HUDEP-2 (cell line): ENCODE measurements at regions not wholly inside any gene's neighbourhood (a gene's known extent, or its start where the extent isn't known, plus 50 kb on each side); places are given as distances from the start of the nearest gene placed in this dataset.

ENCODE experiments used
- DNase-seq, 76 experiments: peaks; one replicate each; lab custom pipeline; 2025; ENCODE audit not compliant: unreplicated experiment in 76 of 76; lab: John Stamatoyannopoulos, UW

DNA sequence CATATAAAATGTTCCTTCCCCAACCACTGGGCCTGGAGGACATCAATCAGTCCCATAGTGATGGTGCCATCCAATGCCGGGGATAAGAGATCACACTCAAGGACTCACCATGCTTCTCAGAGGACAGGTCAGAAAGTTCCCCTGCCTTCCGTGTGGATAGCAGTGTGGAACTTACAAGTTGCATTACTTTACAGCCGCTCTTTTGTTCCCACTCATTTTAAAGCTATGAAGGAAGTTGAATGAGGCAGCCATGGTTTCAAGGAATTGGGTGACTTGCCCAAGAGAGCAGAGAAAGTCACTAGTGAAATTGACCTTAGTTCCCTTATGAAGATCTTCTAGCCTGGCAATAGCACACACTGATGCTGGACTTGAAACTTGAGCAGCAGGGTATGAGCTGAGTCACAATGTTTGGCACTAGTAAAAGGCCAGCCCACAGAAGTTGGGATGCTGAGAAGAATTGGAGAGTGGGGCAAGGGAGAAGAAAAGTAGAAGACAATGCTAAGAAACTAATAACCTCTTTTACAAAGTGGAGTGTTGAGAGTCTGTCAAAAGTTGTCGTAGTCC, 78.7 kb downstream of the CXCL12 start:
- no peak for DNase-seq

DNA sequence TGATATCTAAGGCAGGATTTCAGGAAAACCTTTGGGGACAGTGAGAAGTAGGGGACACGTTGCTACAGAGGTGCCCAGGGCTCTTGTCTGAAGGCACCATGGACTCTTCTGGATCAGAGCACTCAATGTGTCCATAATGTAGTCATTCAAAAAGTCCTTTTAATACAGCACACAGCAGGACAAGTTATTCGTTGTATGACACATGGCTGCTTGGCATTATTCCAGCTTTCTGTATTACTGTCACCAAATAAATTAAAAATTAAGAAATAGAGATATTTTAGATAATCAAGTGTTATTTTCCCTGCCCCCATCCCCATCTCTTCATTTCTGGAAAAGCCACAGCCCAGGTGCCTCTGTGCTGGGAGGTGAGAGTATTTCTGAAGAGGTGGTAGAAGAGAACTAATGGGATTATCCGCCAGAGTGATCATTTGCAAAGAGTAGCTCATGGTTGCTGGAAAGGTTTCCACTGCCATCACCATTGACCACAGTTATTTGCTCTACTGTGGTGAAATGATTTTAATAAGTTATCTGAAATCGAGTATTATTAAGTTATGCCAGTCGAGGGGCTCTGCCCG, 83.0 kb downstream of the CXCL12 start:
- no peak for DNase-seq

DNA sequence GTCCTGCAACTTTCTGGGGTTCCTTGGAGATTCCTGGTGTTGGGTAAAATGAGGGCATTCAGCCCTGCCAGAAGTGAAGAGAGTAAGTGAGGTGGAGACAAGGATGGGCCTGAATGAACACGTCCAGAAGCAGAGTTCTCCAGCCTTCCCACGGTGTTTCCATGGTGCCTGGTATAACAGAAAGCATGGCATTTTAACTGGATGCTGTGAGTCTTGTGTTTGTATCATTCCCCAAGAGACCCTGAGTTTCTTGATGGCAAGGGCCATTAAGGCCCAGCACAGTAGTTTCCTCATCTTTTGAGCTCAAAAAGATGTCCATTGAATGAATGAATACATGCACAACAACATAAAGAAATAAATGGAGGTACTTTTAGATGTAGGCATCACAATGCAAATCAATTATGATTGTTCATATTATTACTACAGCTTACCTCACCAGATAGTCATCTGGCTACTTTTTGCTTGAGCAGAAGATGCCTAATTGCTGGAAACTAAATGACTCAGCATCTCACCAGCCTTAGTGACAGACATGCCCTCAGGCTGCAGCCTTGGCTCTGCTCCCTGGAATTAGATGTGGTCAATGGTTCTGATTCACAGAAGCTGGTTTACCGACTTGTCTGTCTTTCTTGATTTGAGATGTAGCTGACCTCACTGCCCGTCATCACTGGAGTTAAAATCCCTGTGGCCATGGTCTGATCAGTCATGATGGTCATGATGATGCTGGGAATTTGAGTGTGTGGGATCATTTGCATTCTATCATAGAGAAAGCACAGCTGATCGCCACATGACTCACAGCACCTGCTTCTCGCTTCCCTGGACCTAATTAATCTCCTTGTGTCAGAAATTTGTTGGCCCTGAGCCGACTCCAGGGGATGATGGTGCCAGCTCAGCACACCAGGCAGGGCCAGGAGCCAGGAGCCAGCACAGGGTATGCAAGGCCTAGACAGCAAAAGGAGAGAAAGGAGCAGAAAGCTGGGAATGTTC, 83.9 kb downstream of the CXCL12 start:
- DNase-seq, result peak in 1 of 76 experiments; percentile 1

DNA sequence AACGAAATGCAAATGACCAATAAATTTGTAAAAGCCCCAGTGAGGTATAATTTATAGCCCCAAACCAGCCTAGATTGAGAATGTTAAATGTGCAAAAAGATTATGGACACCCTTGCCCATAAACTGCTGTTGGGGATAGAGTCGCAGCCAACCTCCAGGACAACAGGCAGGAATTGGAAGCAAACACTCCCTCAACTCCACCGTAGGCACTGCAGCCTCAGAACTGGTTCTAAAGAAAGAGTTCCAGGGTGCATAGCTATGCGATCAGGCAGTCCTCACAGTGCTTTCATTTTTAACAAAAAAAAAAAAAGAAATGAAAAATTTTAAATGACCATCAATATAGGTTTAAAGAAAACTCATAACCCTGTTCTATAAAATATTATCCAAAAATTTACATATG, 86.2 kb downstream of the CXCL12 start:
- no peak for DNase-seq

DNA sequence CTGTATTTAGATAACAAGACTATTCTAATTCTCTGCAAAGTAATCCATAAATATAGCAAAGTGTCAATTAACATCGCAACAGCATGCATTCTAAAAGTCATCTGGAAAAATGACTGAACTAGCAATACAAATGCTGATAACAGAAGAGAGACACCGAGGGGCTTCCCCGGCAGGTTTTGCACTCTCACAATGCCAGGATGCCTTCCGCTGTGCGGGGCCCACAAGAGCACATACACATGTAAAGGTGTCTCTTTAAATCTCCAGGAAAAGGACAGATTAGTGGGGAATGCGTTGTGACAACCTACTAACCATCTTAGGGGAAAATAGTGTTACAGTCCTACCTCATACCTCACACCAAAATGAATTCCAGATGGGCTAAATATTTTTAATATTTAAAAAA, 86.9 kb downstream of the CXCL12 start:
- no peak for DNase-seq

DNA sequence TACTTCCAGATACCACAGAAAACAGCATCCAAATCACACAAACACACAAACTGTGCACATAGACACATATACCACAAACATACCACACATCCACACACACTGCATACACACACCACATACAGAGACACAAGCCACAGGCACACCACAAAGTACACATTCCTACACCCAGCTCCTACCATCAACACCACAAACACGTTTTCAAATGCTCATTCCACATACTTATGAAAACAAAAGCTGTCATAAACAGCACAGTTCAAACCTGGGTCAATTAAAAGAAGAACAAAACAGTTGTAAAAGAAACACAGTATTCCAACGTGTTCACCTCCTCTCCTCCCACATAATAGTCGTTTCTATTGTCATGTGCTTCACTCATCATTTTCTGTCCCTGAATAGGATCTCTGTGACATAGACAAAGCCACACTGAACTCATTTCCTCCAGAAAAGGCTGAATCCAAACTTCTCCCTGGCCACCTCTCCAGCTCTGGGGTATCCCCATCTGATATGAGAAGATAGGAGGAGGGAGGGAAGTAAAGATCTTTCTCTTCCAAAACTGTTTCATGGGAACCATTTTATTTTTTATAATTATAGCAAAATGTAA, 89.2 kb downstream of the CXCL12 start:
- DNase-seq, result no peak

DNA sequence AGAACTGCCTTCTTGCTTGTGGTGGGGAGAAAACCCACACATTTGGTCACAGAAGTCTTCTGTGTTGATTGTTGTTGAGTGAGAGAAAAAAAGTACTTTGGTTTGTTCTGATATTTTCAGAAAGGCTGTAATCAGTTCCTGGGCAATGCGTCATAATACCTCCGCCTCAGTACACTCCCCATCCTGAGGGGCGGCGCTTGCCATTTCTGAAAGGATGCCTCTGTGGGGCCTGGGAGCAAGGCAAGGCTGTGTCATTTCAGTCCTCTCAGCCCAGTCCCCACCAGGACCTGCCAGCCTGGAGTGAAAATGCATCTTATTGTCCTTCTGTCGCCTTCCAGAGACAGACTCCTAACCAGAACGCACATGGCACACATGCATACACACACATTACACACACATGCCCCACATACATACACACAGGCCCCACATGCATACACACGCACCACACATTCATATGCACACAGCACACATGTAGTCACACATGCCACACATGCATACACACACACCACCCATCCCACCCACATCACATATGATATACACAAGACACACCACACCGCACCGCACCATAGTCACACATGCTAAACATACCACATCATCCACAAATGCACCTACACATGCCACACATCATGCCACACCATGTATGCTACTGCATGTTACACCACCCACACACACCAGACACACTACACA, 90.0 kb downstream of the CXCL12 start:
- DNase-seq, result no peak

DNA sequence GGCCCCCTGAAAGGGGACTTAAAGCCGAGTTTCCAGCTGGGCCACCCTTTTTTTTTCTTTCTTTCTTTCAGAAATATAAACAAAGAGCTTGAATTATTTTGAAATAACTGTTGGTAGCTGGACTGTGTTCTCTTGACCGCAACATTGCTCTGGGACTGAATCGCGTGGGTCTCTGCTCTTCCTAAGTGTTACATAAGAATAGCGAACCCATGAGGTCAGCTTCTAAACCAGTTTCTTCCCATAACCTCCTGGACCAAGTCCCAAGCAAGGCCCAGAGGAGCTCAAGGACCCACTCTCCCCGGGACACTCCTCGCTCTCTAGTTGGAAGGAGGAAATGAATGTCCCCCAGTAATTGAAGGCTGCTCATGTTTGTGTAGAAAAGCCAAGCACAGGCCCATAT, 91.1 kb downstream of the CXCL12 start:
- no peak for DNase-seq

DNA sequence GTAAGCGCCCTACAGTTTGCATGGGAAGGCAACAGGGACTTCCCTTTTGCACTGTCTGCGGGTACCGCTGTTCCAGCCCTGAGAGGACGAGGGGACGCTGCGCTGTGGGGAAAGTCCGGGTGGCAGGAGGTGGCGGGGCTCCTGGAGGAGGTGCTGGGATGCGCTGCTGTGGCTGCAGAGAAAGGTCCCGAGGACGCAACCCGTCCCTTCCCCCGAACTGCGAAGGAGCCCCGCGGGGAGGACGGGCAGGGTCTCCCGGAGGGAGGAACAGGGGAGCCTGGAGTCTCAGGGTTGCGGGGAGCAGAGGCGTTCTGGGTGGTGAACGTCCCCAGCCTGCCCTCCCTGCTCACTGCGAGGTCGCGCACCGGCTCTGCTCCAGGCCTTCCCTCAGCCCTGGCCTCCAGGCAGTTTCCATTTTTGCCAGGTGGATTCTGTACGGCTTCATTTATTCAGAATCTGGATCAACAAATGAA, 91.6 kb downstream of the CXCL12 start:
- DNase-seq, result no peak

DNA sequence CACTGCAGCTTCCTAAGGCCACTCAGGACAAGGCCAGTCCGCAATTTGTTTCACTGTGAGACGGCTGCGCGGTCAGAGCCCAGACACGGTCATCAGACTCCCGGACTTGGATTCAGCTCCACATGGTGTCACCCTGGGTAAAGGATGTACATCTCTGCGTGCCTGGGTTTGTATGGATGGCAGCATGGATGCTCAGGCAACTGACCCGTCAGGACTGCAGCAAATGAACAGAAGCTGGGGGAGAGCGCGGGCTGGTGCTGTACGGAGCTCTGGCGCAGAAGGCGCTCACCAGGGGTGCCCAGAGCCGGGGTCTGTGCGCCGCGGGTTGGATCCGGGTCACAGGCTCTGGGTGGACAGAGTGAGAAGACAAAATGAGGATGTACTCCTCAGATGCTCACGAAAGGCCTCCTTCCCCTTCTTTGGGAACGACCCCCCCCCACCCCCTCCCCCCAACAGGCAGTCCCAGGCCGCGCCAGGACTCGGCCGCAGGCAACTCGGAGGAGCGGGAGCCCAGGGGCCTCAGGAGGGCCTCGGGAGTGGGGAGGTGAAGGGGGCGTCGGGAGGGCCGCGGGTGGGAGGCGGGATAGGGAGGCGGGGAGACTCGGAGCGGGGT, 92.4 kb downstream of the CXCL12 start:
- no peak for DNase-seq

DNA sequence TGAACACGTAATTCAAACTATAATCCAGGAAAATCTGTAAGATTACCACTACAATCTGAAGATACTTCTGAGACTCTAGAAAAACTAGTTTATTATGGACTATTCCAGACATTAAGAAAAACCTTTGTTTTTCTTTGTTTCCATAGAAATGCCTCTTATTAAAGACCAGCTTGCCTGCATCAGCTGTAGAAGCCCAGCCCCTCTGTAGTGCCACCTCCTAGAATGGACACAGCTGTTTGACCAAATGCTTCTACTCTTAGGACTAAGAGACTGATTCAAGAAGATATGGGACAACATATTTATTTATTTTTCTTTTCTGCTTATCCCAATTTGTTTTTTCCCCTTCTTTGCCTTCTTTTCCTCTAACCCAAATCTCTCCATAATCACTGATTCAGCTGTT, 93.8 kb downstream of the CXCL12 start:
- no peak for DNase-seq

DNA sequence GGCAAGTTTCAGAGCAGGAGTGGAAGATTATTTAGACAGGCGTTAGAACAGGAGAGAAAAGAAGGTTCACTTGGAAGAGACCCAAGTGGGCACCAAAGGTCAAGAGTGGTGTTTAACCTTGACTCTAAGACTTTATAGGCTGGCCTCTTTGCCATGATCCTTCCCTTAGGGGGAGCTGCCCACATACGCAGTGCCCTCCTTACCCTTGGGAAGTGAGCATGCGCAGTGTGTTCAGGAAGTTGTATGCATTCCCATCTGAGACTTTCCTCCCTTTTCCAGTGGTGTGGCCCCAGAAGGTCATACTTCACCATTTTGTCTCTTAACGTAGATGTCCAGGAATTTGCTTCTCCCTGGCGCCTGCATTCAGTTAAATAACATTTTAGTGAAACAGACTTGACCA, 95.8 kb downstream of the CXCL12 start:
- no peak for DNase-seq

DNA sequence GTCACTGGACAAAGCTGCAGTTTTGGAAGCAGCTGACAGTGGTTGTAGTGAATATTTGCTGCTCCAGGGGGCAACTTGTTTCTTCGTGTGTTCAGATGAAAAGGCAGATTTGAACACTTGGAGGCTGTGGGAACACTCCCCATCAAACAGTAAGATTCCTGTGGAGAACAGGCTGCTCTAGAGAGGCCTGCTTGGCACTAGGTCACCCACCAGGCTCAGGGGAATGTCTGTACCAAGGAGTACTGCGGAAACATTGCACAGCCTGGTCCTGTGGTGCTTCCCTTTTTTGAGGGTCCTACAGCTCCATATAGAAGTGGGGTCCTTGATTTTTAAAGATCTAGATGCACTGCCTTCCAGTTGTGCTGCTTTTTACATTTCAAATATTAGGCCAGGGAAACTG, 97.5 kb downstream of the CXCL12 start:
- DNase-seq, result no peak

DNA sequence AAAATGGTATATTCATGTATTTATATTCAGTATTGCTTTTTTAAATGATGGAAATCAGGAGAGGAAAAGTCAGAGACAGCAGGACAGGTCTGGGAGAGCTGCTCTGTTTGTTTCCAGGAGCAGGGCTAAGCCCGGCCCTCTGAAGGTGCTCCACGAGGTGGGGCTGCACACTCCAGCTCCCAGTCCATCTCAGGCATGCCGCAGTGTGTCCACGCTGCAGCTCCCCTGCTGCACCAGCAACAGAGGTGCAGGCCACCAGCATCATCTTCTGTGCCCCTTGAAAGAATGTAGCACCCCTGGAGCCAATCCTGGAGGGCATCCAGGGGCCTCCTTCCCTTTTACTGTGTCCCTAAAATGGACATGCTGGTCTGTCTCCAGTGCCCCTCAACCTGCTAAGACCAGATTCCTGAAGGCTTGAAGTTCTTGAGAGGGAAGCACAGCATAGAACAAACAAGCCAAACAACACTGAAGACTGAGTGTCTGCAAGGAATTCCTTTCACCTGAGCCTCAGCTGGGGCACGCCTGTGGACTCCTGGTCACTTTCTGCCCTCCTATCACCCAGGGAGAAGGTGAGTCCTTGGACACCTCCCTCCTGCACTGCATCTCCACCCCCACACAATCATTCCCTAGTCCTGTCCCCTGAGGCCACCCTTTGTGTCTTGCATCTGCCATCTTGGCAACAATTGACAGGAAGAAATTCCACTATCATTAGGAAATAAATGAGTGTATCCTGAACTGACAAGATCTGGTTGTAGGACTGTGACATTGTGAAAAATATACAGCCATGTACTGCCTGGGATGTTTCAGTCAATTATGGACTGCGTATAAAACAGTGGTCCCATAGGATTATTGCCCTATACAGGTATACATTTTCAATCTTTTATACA, 100.5 kb downstream of the CXCL12 start:
- DNase-seq, result no peak

DNA sequence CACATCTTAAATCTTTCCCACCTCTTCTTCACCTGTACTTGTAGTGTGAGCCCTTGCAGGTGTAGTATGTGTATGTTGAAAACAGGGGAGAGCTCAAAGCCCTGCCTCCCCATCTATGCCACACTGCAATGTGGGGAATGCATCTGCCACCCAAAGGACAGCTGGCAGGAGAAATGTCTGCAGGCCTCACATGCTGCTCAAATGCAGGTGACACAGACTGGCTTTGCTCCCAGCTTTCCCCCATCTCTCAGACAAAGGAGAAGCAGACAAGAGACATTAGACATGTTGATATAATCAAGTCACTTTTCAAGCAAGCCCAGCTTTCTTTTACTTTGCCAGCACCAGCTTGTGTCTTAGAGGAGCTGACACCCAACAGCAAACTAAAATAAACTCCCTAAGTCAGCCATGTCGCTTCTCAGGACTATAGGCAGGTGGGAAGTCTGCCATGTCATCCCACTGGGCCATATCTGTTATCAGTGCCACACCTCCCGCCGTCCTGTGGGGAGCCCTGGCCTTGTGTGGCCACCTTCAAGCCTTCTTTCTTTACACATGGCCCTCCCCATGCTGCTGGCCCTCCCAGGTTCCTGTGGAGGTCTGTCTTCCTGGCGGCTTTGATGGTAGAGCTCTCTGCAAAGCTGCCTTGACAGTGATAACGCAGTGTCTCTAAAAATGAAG, 102.1 kb downstream of the CXCL12 start:
- no peak for DNase-seq

DNA sequence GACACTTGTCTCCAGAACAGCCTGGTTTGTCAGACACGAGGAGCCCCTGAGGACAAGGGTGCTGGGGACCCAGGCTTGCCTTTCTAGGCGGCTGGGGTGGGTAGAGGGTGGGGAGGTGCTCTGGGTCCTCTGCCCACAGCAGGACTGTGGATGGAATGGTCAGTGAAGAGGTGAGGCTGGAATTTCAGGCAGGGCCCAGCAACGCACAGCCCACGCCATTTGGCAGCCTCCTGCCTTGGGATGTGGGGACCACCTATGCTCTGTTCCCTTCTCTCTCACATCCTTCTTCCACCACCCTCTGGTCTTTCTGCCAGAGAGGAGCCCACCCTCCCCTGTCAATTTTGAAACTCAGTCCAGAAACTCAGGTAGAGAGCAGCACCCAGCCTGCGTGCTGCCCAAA, 103.2 kb downstream of the CXCL12 start:
- no peak for DNase-seq

DNA sequence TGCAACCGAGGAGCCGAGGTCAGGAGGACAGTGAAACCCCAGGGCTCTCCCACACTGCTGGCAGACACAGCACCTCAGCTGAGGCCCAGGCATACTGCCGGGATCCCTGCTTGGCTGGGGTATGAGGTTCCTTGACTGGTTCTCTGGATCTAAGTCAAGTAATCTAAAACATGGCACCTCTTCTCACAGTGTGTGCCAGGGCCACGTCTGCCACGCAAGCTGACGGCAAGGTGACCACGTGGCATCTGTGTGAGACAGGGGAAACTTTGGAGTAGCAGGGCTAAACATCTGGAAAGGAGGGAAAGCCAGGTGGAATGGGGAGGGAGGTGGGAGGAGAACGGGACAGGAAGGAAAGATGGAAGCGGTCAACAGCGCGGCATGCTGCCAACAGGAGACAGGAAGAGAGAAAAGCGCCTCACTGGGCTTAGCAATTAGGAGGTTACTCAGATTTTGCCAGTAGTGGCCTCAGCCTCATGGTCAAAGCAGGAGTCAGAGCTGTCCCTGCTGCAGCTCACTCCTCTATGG, 103.7 kb downstream of the CXCL12 start:
- peak in 1 of 76 experiments; percentile 3 for DNase-seq

DNA sequence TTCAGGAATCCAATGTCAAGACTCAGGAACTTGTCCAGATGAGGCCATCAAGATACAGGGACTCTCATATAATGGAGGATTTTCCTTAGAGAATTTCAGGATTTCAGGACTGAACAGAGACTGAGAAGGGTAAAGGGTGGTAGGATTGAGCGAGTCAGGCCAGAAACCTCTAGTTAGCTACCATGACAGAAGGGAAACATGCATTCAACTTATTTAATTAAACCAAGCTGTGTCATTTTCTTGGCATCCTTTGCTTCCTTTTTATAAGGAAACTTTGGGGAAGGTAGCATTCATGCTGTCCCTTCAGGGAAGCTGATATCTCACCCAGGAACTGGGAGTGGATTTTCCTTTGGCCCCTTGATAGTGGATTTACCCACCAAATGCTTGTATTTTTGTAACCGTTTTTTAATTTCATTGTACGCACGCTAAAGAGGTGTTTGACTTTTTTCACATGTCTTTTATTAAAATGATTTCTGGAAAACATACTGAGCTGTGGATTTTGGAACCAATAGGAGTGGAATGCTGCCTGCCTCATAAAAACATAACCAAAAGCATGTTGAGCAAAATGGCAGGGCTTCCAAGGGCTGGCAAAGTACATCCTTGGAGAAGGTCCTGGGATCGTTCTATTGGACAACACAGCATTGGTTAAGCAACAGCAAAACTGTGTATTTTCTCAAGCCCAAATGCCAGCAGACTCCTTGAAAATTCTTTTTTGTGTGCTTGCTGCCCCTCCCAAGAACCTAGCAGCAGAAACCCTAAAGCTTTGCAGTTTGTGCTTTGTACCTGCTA, 104.5 kb downstream of the CXCL12 start:
- no peak for DNase-seq
